H1 (cell line): ENCODE measurements at regions not wholly inside any gene's neighbourhood (a gene's known extent, or its start where the extent isn't known, plus 50 kb on each side); places are given as distances from the start of the nearest gene placed in this dataset.

Source experiments
- E2F6 ChIP-seq: IDR thresholded peaks from 2 replicates; pipeline ENCODE4 v1.6.1; 2012; ENCODE audit warnings: inconsistent platforms
- HDAC6 ChIP-seq: IDR thresholded peaks from one replicate; pipeline ENCODE4 v1.7.1; 2012; ENCODE audit warnings: low read depth, mild to moderate bottlenecking, inconsistent platforms, low read length, moderate library complexity

DNA sequence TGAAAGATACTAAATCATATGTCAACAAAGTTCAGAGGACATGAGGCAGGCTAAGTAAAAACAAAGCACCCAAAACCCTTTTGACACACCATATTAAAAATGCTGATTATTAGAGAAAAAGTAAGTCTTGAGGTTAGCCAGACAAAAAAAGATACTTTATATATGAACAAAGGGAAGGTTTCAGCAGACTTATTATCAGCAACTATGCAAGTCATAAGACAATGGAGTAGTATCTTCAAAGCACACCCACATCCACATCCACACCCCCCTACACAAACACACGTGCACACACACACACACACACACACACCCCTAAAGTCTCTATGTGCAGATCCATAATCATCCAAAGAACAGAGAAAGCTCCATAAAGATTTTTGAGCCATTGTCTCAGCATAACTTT is 1373.9 kb upstream of the CELF2 start (continued):
- no peak for TF ChIP-seq E2F6
- no peak for TF ChIP-seq HDAC6
